ENCODE measurements at regions not wholly inside any gene's neighbourhood (a gene's known extent, or its start where the extent isn't known, plus 50 kb on each side); places are given as distances from the start of the nearest gene placed in this dataset.

GRCh38 chr2:150759106-150759505 is 271.6 kb upstream of the RND3 start:
- TF ChIP-seq CTCF (IDR thresholded peaks at IDR 0.05), result no peak
- no peak for TF ChIP-seq POLR2A (IDR thresholded peaks at IDR 0.05)

All from testis (tissue), 2 donors.